Suppressor macrophage treated with lipopolysaccharide for 1 hour (primary cell): ENCODE measurements at regions not wholly inside any gene's neighbourhood (a gene's known extent, or its start where the extent isn't known, plus 50 kb on each side); places are given as distances from the start of the nearest gene placed in this dataset.

Source experiments
- DNase-seq, 3 donors: peaks; one replicate each; pipeline ENCODE4 v3.0.0-alpha.2; 2020 to 2022

GRCh38 chr7:21160401-21160800 is 267.5 kb upstream of the SP4 start:
- DNase-seq: no peak

- DNase-seq: no peak
Measured at GRCh38 chr7:21167942-21168341, 259.9 kb upstream of the SP4 start.

GRCh38 chr7:21169667-21170580 is 258.0 kb upstream of the SP4 start:
- DNase-seq: no peak

- DNase-seq: no peak
Measured at GRCh38 chr7:21172800-21173199, 255.1 kb upstream of the SP4 start.

- DNase-seq: no peak
Measured at GRCh38 chr7:21173436-21173835, 254.4 kb upstream of the SP4 start.

- no peak for DNase-seq
Measured at GRCh38 chr7:21175714-21176113, 252.2 kb upstream of the SP4 start.

GRCh38 chr7:21184942-21185652 is 242.8 kb upstream of the SP4 start:
- no peak for DNase-seq

GRCh38 chr7:21185653-21186265 is 242.1 kb upstream of the SP4 start:
- no peak for DNase-seq

GRCh38 chr7:21191321-21192073 is 236.4 kb upstream of the SP4 start:
- DNase-seq: no peak

GRCh38 chr7:21192657-21193056 is 235.2 kb upstream of the SP4 start:
- no peak for DNase-seq

GRCh38 chr7:21193895-21194294 is 234.0 kb upstream of the SP4 start:
- no peak for DNase-seq

- no peak for DNase-seq
Measured at GRCh38 chr7:21194936-21195335, 232.9 kb upstream of the SP4 start.

- no peak for DNase-seq
Measured at GRCh38 chr7:21198921-21199320, 229.0 kb upstream of the SP4 start.

GRCh38 chr7:21200503-21200902 is 227.4 kb upstream of the SP4 start:
- DNase-seq: no peak

GRCh38 chr7:21214657-21215056 is 213.2 kb upstream of the SP4 start:
- peak in 1 of 3 donors; percentile 20 for DNase-seq

- peak in 2 of 3 donors; percentile 1 to 32 for DNase-seq
Measured at GRCh38 chr7:21215307-21215706, 212.6 kb upstream of the SP4 start.

- no peak for DNase-seq
Measured at GRCh38 chr7:21217365-21217764, 210.5 kb upstream of the SP4 start.

- DNase-seq: no peak
Measured at GRCh38 chr7:21218155-21218554, 209.7 kb upstream of the SP4 start.

GRCh38 chr7:21221130-21221529 is 206.8 kb upstream of the SP4 start:
- DNase-seq: no peak

GRCh38 chr7:21238400-21239116 is 189.3 kb upstream of the SP4 start:
- no peak for DNase-seq

- no peak for DNase-seq
Measured at GRCh38 chr7:21243265-21243664, 184.6 kb upstream of the SP4 start.

- DNase-seq: peak in 1 of 3 donors; percentile 7
Measured at GRCh38 chr7:21251151-21251800, 176.6 kb upstream of the SP4 start.
